ENCODE measurements at regions not wholly inside any gene's neighbourhood (a gene's known extent, or its start where the extent isn't known, plus 50 kb on each side); places are given as distances from the start of the nearest gene placed in this dataset.

GRCh38 chr9:31519424-31519823, 865.0 kb upstream of the ACO1 start:
- H3K9ac ChIP-seq (ENCODE audit: low read length) = no peak overlapping the region
- no peak for TF ChIP-seq EZH2 (IDR thresholded peaks at IDR 0.05)
- no peak for TF ChIP-seq POLR2A (IDR thresholded peaks at IDR 0.05; ENCODE audit: borderline replicate concordance, extremely low read depth, insufficient read depth, insufficient read length)
- no peak for TF ChIP-seq ZFX (IDR thresholded peaks at IDR 0.05)
- no peak for TF ChIP-seq CEBPB (IDR thresholded peaks at IDR 0.05; ENCODE audit: low read depth)
- TF ChIP-seq POLR2AphosphoS5 (IDR thresholded peaks at IDR 0.05; ENCODE audit: low read depth, low read length) = no peak
- no peak for TF ChIP-seq YY1 (IDR thresholded peaks at IDR 0.05; ENCODE audit: extremely low read depth, insufficient replicate concordance, low read depth, low read length)
- no peak for TF ChIP-seq CTCF (IDR thresholded peaks at IDR 0.05 in 2 of 3, conservative IDR thresholded peaks at IDR 0.05 in 1 of 3; ENCODE audit: borderline replicate concordance in 1 of 3, insufficient read depth in 1 of 3, low read depth in 2 of 3, low read length in 2 of 3)
- TF ChIP-seq MAX (IDR thresholded peaks at IDR 0.05) = no peak
- TF ChIP-seq TCF7L2 (IDR thresholded peaks at IDR 0.05; ENCODE audit: borderline replicate concordance, extremely low read depth, insufficient read depth, insufficient read length) = no peak
- TF ChIP-seq JUND (IDR thresholded peaks at IDR 0.05) = no peak
- no peak for TF ChIP-seq SRF (IDR thresholded peaks at IDR 0.05; ENCODE audit: low read depth)
- no peak for TF ChIP-seq CBX3 (IDR thresholded peaks at IDR 0.05; ENCODE audit: low read depth)
- ATAC-seq (no peak), DNase-seq (ENCODE audit: low read depth, low spot score) (no peak)
- H3K9me2 ChIP-seq (ENCODE audit: insufficient read depth) = no peaks in the 10 kb centered on the region
- H3K9me3 ChIP-seq (ENCODE audit: control insufficient read depth in 1 of 2, insufficient read depth in 1 of 2, low read depth in 1 of 2, low read length in 2 of 2) = no peaks in the 10 kb centered on the region; a peak in 1 of 4 replicates
- no peak overlapping the region for H3K4me2 ChIP-seq (ENCODE audit: low read length)
- ChIA-PET RAD21 (ENCODE audit: low non-redundant PET in 1 of 2, low total read pairs in 2 of 2, uncharacterized antibody in 2 of 2, unreplicated experiment in 2 of 2) (no interaction called here), CTCF (no interaction called here), POLR2A (no interaction called here)
- BruUV-seq (replicated peaks) = no TSS peak
- H2AFZ ChIP-seq (ENCODE audit: low read depth, low read length, poor library complexity, severe bottlenecking) = no peak overlapping the region
- no peaks in the 10 kb centered on the region for H3K27me3 ChIP-seq (ENCODE audit: insufficient read depth, low read length)
- H3K4me3 ChIP-seq (replicated peaks in 1 of 2; ENCODE audit: low read depth in 1 of 2, low read length in 2 of 2) = no peak overlapping the region
- H3K79me2 ChIP-seq (ENCODE audit: insufficient read depth, low read length) = no peaks in the 10 kb centered on the region
- H3K27ac ChIP-seq (ENCODE audit: low read depth, low read length) = no peak overlapping the region
- intact Hi-C loops (cut with micrococcal nuclease) = no loop called here
- no peaks in the 10 kb centered on the region for H4K20me1 ChIP-seq (ENCODE audit: insufficient read depth)
- no peaks in the 10 kb centered on the region for H3K36me3 ChIP-seq (ENCODE audit: control insufficient read depth in 1 of 2, insufficient read depth in 2 of 2, low read length in 2 of 2)
- no peaks in the 10 kb centered on the region for H3K4me1 ChIP-seq (ENCODE audit: control insufficient read depth in 1 of 2, insufficient read depth in 2 of 2, low read length in 2 of 2)
